Endothelial cell of hepatic sinusoid (primary cell): ENCODE measurements at regions not wholly inside any gene's neighbourhood (a gene's known extent, or its start where the extent isn't known, plus 50 kb on each side); places are given as distances from the start of the nearest gene placed in this dataset.
"Not testable (repeated sequence)": the region's sequence is repeated elsewhere in the genome, so short reads cannot be mapped to it uniquely, and the experiment has no call there.

Experiments used
- in situ Hi-C: cut with HindIII; loops from 2 replicates; pipeline ENCODE4 v1.10.0; 2017; ENCODE audit warnings: low sequenced_read_pairs

DNA sequence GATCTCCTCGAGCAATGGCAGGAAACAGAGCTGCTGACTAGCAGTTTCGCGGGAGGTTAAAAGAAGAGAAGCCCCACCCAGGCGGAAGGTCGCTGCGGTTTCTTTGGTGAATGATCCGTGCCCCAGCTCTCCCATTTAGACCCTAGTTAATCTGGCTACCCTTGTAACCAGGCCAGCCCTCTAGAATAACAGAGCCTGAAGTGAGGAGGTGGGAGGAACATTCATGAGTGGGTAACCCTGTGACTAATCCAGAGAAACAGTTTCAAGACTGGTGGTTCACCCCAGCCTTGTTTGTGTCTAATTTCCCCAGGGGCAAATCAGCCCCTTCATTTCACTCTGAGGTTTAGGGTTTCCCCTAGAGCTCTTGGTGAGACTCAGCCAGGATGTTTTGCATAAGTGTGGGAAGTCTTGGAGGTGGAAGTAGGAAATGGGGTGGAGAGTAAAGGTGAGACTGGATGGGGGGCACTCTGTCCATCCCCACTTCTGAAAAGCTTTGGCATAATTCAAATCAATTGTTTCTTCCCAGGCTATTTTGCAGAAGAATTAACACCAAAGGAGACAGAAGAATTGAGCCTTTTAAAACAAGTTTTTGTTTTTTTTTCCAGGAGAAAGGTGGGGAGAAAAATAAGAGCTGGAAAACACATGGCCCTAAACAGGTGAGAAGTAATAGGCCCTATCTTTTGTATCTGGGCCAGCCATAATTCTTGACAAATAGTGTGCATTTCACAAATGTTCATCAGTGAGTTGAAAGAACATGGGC lies 303.1 kb downstream of the RPLP1 start:
- in situ Hi-C loops, result loop anchor here (5.0 kb wide), 1 partner anchor 97 kb away; no protein-coding TSS in a partner anchor

DNA sequence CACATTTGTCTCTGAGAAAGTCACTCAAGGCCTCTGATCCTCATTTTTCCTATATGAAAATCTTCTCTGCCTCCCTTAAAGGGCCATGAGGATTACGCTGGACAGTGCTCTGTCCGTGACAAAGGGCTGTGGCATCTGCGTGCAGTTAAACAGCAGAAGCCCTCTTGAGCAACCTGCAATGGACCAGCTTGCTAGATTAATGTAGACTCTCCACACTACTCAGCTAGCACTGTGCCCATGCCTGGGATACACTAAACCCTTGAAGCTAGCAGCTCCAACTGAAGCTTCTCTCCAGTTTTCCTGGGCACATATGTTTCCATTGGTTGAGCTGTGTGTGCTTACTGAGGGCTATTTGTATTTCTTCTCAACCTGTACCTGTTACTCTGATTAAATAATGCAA lies 303.8 kb downstream of the RPLP1 start:
- in situ Hi-C loops, result loop anchor here (5.0 kb wide), 1 partner anchor 96 kb away; no protein-coding TSS in a partner anchor

DNA sequence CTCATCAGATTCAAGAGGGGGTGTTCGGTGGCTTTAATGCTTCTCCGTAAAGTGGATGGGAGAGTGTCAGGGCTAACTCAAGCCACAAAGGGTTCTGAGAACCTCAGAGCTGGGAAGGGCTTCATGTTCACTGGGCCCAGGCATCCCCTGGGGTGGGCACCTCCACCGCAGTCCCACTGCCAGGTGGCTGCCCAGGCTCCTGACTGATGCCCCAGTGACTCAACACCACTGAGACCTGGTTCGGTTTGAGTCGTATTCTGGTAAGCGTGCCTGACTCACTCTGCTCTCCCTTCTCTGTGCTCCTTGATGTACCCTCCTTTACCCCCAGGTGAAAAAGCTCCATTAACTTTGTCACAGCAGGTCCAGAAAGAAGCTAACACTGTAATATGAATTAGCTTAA lies 304.6 kb downstream of the RPLP1 start:
- in situ Hi-C loops, result loop anchor here (5.0 kb wide), 1 partner anchor 95 kb away; no protein-coding TSS in a partner anchor

DNA sequence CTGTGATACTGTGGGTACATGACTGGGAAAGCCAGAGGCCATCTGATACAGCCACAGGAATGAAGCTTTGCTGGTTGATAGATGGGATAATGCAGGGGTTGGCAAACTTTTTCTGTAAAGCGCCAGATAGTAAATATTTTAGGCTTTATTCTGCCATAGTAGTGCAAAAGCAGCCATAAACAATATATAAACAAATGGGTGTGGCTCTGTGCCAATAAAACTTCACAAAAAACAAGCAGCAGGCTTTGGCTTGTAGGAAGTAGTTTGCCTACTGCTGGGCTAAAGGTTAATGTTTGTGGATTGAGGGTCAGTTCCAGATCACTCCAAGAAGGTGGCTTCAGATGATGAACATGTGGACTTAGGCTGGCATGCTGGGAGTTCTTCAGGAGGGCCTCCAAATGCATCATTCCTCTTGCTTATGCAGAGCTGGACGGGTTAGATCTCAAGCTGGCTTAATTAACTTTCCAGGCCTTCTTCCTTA lies 305.7 kb downstream of the RPLP1 start:
- in situ Hi-C loops, result loop anchor here (5.0 kb wide), 1 partner anchor 94 kb away; no protein-coding TSS in a partner anchor

DNA sequence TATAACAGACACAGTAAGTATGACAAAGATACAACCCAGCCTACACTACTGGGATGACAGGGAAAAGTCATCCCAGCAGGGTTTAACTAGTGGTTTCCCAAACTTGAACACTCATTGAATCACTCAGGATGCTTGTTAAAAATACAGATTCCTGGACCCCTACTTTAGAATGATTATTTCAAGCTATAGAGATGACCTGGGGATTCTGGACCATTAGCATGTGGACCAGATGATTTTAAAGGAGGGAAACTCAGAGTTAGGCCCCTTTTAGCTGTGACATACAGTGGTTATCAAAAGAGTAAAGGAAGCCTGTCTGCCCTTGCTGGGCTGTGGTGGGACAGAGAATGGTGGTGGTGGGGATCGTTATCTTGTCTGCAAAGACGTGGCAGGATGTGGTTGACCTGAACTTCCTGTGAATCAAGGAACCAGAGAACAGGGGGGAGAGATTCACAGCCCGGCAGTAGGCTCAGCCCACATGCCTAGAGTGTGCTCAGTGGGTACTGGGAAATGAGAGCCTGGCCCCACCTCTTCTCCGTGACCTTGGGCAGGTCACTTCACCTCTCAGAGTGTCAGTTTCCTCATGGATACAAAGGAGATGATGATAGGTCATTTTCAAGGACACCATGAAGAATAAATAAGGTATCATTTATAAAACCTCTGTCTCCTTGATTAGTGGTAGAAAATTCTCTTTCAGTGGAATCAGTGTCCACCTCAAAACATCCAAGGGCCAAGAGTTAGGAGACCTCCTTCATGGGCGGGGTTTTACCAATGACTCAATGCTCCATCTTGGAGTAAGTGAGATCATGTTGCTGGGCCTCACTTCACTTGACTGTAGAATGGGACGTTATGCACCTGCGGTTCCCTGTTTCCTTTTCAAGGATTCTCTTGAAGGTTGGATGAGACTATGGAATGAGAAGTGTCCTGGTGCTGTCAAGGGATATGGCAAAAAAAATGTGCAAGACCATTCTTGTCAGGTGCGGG lies 306.5 kb downstream of the RPLP1 start:
- in situ Hi-C loops, result loop anchor here (5.0 kb wide), 1 partner anchor 93 kb away; no protein-coding TSS in a partner anchor

DNA sequence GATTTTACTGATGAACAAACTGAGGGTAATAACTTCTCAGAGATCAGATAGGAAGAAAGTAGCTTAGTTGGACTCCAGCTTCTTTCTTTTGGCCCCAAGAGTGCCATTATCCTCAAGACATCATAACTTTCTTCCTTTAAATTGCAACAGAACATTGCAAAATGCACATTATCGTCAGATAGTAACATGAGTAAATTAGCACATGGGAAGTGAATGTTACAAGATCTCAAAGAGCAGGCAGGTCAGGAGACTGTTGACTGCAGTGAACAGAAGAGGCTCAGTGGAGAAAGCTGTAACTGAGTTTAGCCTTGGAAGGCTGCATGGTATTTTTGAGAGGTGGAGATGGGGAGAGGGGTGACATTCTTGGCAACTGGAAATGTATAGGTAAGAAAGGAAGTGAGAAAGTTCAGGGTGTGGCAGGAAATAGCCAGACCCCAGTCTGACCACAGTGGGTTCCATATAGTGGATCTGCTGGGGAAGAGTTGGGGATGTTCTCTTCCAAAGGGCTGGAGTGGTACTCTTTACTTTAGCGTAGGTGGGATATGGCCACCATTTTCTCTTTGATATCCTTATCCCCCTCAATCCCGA lies 307.7 kb downstream of the RPLP1 start:
- in situ Hi-C loops, result no loop called here

DNA sequence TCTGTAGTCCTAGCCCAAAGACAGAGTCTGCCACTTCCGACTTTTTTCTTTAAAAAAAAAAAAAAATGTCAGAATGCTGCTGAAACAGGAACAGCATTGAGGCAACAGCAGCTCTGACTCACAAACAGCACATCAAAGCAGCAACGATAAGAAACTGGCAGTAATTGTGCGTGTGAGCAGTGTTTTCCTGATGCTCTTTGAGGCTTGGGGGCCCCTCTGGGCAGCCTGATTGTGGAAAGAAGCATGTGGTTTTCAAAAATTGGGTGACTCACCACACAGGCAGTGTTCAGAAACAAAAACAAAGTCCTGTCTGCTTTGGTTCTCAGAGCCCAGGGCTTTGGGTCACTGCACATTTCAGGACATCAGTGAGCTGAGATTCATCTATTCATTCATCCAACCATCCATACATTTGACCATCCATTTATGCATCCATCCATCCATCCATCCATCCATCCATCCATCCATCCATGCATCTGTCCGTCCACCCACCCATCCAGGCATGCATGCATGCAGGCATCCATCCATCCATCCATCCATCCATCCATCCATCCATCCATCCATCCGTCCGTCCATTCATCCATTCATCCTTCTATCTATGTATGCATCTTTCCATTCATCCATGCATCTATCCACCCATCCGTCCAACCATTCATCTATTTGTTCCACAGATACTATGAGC lies 308.4 kb downstream of the RPLP1 start:
- in situ Hi-C loops, result no loop called here

DNA sequence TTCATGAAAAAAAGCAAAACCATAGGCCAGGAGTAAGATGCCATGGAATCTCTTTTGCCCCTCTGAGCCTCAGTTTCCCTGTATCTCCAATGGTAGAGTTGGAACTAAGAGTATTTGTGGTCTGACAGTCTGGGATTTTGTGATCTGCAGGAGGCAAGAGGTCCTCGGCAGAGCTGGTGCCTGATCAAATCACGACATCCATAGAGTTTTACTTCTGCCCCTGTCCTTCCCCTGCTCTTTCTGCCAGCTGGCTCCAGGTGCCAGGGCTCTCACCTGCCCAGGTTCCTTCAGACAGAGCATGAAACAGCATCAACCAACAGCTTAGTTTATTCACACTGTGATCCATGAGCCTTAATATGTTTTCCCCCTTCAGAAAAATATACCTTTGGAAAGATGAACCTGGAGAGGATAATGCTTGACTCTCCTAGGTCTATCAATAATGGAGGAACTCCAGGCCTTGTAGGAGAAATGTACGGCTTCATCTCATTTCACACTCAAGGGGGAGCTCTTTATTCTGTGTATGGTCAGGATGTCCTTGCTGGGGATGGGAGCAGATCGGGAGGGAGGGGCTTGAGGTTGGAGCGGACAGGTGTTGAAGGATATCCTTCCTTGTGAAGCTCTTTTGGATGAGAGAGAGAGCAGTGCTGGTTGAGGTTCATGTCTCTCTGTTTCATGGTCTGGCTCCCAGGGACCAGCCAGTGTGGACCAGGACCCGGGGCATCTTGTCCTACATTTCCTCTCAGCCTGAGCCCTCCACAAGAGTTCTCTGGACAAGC lies 309.9 kb downstream of the RPLP1 start:
- in situ Hi-C loops, result no loop called here

DNA sequence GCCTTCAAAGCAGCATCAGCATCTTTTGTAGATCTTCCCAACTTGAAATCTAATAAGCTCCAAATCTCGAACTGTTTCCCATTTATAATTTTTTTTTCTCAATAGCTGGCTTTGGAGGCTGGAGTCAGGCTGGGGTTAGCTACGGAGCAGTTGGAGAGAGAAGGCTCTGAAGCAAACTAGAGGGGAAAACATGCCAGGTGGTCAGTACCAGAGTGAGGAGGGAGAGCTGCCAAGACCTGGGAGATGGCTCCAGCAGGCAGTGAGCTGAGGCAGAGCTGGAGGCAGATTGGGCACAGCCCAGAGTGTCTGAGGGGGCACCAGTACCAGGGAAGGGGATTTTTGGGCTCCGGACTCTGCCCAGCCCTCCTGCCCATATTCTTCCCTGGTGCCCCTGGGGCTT lies 311.2 kb downstream of the RPLP1 start:
- in situ Hi-C loops, result no loop called here

DNA sequence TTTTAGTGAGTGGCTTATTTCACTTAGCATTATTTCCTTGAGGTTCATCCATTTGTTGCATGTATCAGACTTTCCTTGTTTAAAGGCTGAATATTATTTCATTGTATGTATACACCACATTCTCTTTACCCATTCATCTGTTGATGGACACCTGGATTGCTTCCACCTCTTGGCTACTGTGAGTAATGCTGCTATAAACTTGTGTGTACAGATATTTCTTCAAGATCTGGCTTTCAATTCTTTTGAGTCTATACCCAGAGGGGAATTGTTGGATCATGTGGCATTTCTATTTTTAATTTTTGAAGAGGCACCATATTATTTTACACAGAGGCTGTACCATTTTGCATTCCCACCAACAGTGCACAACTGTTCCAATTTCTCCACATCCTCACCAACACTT lies 313.5 kb downstream of the RPLP1 start:
- in situ Hi-C loops, result no loop called here

DNA sequence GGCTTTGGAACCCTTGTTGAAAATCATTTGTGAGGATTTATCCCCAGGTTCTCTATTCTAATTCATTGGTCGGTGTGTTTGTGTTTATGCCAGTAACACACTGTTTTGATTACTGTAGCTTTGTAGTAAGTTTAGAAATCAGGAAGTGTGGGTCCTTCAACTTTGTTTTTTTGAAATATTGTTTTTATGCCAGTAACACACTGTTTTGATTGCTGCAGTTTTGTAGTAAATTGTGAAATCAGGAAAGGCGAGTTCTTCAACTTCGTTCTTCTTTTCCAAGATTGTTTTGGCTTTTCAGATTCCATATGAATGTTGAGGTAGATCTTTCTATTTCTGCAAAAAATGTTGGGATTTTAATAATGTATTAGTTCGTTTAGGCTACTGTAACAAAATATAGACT lies 314.6 kb downstream of the RPLP1 start:
- in situ Hi-C loops, result no loop called here

DNA sequence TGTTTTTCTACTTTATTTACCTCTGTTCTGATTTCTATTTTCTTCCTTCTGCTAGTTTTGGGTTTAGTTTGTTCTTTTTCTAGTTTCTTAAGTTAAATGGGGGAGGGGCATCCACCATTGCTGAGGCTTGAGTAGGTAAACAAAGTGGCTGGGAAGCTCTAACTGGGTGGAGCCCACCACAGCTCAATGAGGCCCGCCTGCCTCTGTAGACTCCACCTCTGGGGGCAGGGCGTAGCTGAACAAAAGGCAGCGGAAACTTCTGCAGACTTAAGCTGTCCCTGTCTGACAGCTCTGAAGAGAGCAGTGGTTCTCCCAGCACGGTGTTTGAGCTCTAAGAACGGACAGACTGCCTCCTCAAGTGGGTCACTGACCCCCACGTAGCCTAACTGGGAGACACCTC lies 316.7 kb downstream of the RPLP1 start:
- in situ Hi-C loops, result not testable (repeated sequence)

DNA sequence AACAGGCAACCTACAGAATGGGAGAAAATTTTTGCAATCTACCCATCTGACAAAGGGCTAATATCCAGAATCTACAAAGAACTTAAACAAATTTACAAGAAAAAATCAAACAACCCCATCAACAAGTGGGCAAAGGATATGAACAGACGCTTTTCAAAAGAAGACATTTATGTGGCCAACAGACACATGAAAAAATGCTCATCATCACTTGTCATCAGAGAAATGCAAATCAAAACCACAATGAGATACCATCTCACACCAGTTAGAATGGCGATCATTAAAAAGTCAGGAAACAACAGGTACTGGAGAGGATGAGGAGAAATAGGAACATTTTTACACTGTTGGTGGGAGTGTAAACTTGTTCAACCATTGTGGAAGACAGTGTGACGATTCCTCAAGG lies 321.6 kb downstream of the RPLP1 start:
- in situ Hi-C loops, result not testable (repeated sequence)

DNA sequence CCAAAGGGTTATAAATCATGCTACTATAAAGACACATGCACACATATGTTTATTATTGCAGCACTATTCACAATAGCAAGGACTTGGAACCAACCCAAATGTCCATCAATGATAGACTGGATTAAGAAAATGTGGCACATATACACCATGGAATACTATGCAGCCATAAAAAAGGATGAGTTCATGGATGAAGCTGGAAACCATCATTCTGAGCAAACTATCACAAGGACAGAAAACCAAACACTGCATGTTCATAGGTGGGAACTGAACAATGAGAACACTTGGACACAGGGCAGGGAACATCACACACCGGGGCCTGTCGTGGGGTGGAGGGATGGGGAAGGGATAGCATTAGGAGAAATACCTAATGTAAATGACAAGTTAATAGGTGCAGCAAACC lies 322.1 kb downstream of the RPLP1 start:
- in situ Hi-C loops, result not testable (repeated sequence)

DNA sequence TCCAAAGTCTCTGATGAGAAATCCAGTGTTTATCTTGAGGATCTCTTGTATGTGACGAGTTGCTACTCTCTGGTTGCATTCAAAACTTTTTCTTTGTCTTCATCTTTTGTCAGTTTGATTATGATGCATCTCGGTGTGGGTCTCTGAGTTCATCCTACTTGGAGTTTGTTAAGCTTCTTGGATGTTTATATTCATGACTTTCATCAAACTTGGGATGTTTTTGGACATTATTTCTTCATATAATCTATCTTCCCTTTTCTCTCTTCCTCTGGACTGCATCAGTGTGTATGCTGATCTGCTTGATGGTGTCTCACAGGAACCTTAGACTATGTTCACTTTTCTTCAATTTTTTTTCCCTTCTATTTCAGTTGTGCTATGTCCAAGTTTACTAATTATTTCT lies 320.4 kb downstream of the TLE3 start:
- in situ Hi-C loops, result no loop called here

DNA sequence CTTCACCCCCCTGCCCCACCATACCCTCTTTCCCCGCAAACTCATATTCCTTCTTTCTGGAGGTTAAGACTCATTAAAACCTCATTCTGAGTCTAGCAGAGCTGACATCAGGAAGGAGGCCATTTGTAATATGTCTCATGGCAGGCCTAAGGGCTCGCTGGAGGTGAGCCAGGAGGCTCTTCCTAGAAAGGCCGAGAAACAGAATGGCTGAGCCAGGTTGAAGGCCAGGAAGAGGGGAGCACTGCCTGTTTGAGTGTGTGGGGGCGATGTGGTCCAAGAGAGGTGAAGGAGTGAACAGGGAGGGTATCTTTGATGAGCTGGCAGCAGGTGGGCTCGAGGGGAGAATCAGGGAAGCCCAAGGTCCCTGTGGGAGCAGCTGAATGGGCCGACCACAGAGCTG lies 317.3 kb downstream of the TLE3 start:
- in situ Hi-C loops, result no loop called here

DNA sequence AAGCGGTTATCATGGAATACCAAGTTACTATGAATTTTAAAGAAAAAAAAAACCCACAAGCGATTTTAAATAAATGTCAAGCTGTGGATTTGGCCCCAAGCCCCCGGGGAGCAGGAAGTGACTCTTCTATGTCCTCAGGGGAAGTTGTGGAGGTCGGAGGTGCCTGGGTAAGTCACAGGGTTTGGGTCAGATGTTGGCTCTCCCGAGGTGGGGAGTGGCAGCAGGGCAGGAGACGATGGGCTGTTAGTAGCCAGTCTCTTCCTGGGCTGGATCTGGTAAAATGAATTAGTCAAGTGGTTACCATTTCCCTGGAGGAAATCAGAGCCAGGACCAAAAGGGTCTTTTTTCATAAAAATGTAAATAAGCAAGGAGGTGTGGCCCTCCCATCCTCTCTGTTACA lies 316.7 kb downstream of the TLE3 start:
- in situ Hi-C loops, result no loop called here

DNA sequence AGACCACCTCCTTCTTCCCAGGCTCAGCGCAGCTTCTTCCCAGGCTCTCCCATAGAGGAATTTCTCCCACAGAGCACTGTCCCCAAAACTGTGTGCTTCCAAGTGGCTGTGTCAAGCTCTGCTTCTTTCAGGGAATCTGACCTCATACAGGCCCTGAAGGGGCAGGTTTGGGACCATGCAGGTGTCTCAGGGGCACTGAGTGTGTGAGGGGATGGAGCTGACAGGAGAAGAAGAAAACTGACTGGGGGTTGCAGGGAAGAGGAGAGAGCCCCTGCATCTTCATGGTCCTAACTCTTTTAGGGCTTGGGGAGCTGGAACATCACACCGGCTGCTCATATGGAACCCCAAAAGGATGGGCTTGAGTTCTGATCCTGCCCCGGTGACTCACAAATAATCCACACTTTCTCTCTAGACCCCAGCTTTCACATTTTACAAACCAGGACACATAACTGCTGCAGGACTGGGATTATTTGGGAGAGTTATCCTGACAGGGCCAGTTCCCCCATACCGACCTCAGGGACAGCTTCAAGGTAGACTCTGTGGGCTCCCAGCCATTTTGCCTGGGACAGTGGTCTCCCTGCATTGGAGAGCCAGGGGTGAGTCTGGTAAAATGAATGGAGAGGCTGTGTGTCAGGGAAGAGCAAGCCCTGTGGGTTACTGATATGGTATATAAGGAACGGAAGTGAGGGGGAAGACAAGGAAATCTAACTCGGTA lies 316.1 kb downstream of the TLE3 start:
- in situ Hi-C loops, result no loop called here

DNA sequence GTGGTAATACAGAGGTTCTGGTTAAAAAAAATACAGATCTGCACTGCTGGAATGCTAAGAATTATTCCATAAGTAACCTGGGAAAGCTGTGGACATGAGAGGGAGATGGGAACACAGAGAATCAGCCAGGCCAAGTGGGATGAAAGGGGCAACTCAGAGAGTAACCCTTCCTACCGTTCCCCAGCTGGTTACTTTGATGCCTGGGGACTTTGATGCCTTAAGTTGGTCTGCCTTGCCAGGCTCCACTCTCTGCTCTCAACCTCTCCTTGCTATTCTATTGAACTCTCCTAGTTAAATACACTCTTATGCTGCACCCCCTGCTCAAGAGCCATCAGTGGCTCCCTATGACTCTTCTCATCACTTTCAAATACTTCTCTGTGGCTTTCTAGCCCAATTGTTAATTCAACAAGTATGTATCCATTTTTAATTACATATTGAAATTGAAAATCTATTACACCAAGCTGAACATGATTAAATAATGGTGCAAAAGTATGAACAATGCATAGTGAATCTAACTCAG lies 315.5 kb downstream of the TLE3 start:
- in situ Hi-C loops, result no loop called here
